Left lung (tissue), 4 donors: ENCODE measurements at regions not wholly inside any gene's neighbourhood (a gene's known extent, or its start where the extent isn't known, plus 50 kb on each side); places are given as distances from the start of the nearest gene placed in this dataset.

Experiments
- ATAC-seq: fragments of 200-7000 bp; cut with Tn5 transposase; one replicate; pipeline ENCODE4 v1.9.1; 2020; ENCODE audit warnings: moderate library complexity
- DNase-seq, 4 donors: peaks; one replicate each; pipeline ENCODE4 v3.0.0-alpha.2; 2013 to 2020
- H3K27ac ChIP-seq, 2 donors: fragments of 200-600 bp; sonication (generic) in 1 of 2; one replicate each; pipeline versions ENCODE4 v1.5.0 to v1.8.0; 2020 to 2021
- H3K27me3 ChIP-seq, 2 donors: fragments of 200-600 bp; sonication (generic) in 1 of 2; one replicate each; pipeline versions ENCODE4 v1.5.0 to v1.8.0; 2020 to 2021
- H3K36me3 ChIP-seq, 2 donors: fragments of 200-600 bp; sonication (generic) in 1 of 2; one replicate each; pipeline versions ENCODE4 v1.5.0 to v1.8.0; 2020 to 2021
- H3K4me1 ChIP-seq, 2 donors: fragments of 200-600 bp; one replicate each; pipeline ENCODE4 v1.8.0; 2021
- H3K4me3 ChIP-seq, 2 donors: fragments of 200-600 bp; sonication (generic) in 1 of 2; one replicate each; pipeline versions ENCODE4 v1.5.0 to v1.8.0; 2020 to 2021; ENCODE audit warnings: mild to moderate bottlenecking in 1 of 2
- H3K9me3 ChIP-seq, 2 donors: fragments of 200-600 bp; sonication (generic) in 1 of 2; one replicate each; pipeline versions ENCODE4 v1.5.0 to v1.8.0; 2020 to 2021
- CTCF ChIP-seq, 2 donors: fragments of 200-600 bp; sonication (generic) in 1 of 2; IDR thresholded peaks; one replicate each; pipeline versions ENCODE4 v1.5.0 to v1.8.0; 2021; ENCODE audit warnings: antibody characterized with exemption in 2 of 2
- intact Hi-C, 2 donors: fragments of 100-400 bp; cut with DNase I; formaldehyde crosslinking; loops; one replicate each; pipeline versions ENCODE4 v1.11.2 to v1.14.2; 2022
- donor health status: DM: no; HTN: yes; CAD: no.
- donor health status: DM: no; HTN: no; CAD: no.

- no peaks in the 10 kb centered on the region for H3K36me3 ChIP-seq
- no peak for TF ChIP-seq CTCF (IDR thresholded peaks at IDR 0.05)
- no peak overlapping the region for H3K4me3 ChIP-seq
- DNase-seq (no peak), ATAC-seq (no peak)
- H3K4me1 ChIP-seq: no peaks in the 10 kb centered on the region
- H3K27ac ChIP-seq: no peak overlapping the region
- intact Hi-C loops: no loop called here
- H3K27me3 ChIP-seq: no peaks in the 10 kb centered on the region
- peaks cover 0 to 2% of the 10 kb centered on the region in 2 donors for H3K9me3 ChIP-seq
Measured at GRCh38 chr18:1487457-1487856, 582.8 kb downstream of the ADCYAP1 start.

GRCh38 chr18:1488394-1488793 lies 583.7 kb downstream of the ADCYAP1 start:
- Histone ChIP-seq H3K27me3 (no peaks in the 10 kb centered on the region), H3K4me3 (no peak overlapping the region), H3K9me3 (peaks cover 0 to 2% of the 10 kb centered on the region in 2 donors), H3K4me1 (no peaks in the 10 kb centered on the region), H3K27ac (no peak overlapping the region), H3K36me3 (no peaks in the 10 kb centered on the region)
- ATAC-seq (no peak), DNase-seq (no peak)
- intact Hi-C loops: no loop called here
- TF ChIP-seq CTCF (IDR thresholded peaks at IDR 0.05): no peak

- intact Hi-C loops: no loop called here
- H3K4me1 ChIP-seq: no peaks in the 10 kb centered on the region
- no peak for TF ChIP-seq CTCF (IDR thresholded peaks at IDR 0.05)
- no peaks in the 10 kb centered on the region for H3K36me3 ChIP-seq
- H3K27ac ChIP-seq: no peak overlapping the region
- DNase-seq (no peak), ATAC-seq (no peak)
- H3K27me3 ChIP-seq: no peaks in the 10 kb centered on the region
- no peak overlapping the region for H3K4me3 ChIP-seq
- H3K9me3 ChIP-seq: peaks cover 0 to 2% of the 10 kb centered on the region in 2 donors
Measured at GRCh38 chr18:1488957-1489356, 584.3 kb downstream of the ADCYAP1 start.

- Histone ChIP-seq H3K4me3 (no peak overlapping the region), H3K27ac (no peak overlapping the region), H3K4me1 (no peaks in the 10 kb centered on the region), H3K9me3 (peaks cover 0 to 11% of the 10 kb centered on the region in 2 donors), H3K36me3 (no peaks in the 10 kb centered on the region), H3K27me3 (no peaks in the 10 kb centered on the region)
- TF ChIP-seq CTCF (IDR thresholded peaks at IDR 0.05): no peak
- DNase-seq: no peak
- intact Hi-C loops: no loop called here
- no peak for ATAC-seq
Measured at GRCh38 chr18:1495387-1495786, 590.7 kb downstream of the ADCYAP1 start.

GRCh38 chr18:1496096-1496495 lies 591.4 kb downstream of the ADCYAP1 start:
- H3K27me3 ChIP-seq: no peaks in the 10 kb centered on the region
- intact Hi-C loops: no loop called here
- ATAC-seq (no peak), DNase-seq (no peak)
- H3K4me3 ChIP-seq: no peak overlapping the region
- no peak for TF ChIP-seq CTCF (IDR thresholded peaks at IDR 0.05)
- no peak overlapping the region for H3K27ac ChIP-seq
- no peaks in the 10 kb centered on the region for H3K36me3 ChIP-seq
- peaks cover 0 to 11% of the 10 kb centered on the region in 2 donors for H3K9me3 ChIP-seq
- H3K4me1 ChIP-seq: no peaks in the 10 kb centered on the region
